NOMO-1 treated with dmso at 0.1 percent for 144 hours (cell line): ENCODE measurements at regions not wholly inside any gene's neighbourhood (a gene's known extent, or its start where the extent isn't known, plus 50 kb on each side); places are given as distances from the start of the nearest gene placed in this dataset.
"Not testable (repeated sequence)": the region's sequence is repeated elsewhere in the genome, so short reads cannot be mapped to it uniquely, and the experiment has no call there.

ENCODE experiments used
- DNase-seq: peaks from one replicate; lab custom pipeline; 2025; ENCODE audit not compliant: unreplicated experiment; lab: John Stamatoyannopoulos, UW

DNA sequence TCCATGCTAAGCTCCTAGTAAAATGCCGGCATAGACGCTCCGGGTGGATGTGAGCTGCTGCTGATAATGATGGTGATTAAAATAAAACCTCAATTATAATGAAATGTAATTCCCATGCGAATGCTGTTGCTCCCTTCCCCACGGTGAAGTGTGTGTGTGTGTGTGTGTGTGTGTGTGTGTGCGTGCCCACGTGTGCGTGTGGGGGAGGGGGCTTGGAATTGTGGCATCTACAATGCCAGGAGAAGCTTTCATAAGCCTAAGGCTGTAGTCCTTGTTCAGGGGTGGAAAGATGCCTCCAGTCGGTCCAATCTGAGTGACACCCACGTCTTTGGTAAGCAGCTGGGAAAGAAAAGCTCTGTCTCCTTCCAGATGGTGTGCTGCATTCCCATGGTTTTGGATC lies 137.9 kb downstream of the CDH26 start:
- DNase-seq = no peak

DNA sequence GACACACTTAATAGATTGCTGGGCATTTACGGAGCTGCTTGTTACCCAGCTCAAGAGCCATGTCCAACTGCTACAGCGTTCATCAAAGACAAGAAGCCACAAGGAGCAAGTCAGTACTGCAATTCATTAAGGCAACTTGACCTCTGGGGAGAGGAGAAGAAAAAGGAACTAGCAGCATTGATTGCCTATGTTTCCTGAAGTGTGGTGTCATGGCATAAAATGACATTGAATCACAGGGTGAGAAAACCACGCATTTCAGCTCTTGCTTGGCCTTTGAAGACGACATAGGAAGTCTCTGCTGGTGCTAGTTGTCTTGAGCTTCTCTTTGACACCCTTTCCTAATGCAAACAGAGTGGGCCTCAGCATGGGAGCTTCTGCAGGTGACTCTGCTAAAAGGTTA lies 139.1 kb downstream of the CDH26 start:
- peak; percentile 78 for DNase-seq

DNA sequence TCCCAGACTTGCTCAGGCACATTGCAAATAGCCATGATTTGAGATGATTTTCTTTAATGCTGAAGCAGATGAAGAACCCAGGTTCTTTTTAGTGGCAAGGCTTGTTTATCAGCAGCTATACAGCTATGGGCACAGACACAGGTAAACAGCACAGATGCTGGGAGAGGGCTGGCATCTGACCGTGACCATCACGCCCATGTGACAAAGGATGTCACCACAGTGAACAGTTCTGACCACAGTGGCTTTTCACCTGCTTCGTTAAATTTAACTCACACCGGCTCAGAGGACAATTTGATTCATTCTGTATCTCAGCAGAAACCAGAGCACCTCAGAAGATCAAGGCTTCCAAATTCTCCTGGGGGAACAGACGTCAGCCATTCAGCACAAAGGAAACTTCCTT lies 142.6 kb downstream of the CDH26 start:
- DNase-seq = no peak

DNA sequence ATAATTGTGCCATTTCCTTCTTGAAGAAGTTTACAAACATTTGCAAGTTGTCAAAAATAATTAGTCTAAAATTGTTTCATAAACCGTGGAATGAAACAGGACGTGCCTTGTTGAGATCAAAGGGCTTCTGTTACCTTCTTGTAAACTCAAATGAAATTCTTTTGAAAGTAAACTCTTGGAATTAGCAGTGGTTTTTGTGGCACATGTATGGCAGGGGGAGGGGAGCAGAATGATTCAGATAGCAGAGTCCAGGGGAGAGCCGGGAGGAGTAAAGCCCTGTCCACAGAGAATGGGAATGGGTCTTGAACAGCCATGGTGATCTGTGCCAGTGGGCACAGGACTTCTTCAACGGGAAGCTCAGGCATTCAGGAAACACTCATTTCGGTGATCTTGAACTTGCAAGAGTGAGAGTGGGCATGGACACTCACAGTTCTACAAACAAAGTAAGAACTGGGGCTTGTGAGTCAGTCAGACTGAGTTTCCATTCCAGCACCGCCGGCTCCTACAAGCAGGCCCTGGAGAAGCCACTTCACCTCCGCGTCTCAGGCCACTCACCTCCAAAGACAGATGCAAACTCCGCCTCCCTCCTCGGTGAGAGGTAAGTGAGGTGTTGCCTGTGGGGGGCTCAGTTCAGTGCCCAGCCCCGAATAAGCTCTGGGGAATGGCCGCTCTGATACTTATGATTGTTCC lies 143.1 kb downstream of the CDH26 start:
- no peak for DNase-seq

GRCh38 chr20:60101891-60102281 lies 143.7 kb downstream of the CDH26 start:
- no peak for DNase-seq

- no peak for DNase-seq
Observed at GRCh38 chr20:60102665-60103210, 144.5 kb downstream of the CDH26 start.

GRCh38 chr20:60104993-60105803 lies 147.0 kb downstream of the CDH26 start:
- DNase-seq = no peak

GRCh38 chr20:60106186-60106585 lies 148.0 kb downstream of the CDH26 start:
- DNase-seq = not testable (repeated sequence)

DNA sequence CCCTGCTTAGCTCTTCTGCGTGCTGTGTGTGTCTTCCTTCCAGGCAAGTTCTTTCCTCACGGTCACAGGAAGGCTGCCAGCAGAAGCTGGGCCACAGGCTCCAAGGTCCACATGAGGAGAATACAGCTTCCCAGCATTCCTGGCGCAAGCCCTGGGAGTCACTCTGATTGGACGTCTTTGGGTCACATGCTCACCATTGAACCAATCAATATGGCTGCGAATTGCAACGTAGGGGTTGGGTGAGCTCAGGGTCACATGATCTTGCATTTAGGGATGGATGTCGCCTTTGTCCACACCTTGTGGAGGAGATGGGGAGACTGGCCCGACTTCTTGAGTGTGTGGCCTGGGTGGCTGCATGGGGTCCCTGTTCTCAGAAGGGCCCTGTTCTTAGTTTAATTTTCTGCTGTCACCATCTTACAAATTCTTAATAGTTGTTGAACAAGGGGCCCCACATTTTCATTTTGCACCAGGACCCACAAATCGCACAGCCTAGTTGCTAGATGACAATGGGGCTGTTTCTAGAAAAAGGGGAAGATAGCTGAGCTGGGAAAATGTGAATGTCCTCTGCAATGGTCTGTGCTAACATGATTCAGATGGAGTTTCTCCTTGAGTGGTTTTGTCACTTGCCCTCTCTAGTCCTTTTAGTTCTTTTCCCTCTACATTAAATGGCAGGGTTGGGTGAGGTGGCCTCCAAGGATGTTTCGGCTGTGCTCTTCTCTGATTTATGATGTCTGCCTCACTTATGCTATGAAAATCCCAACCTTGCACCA lies 149.6 kb downstream of the CDH26 start:
- DNase-seq = no peak

GRCh38 chr20:60108397-60108796 lies 150.2 kb downstream of the CDH26 start:
- no peak for DNase-seq

DNA sequence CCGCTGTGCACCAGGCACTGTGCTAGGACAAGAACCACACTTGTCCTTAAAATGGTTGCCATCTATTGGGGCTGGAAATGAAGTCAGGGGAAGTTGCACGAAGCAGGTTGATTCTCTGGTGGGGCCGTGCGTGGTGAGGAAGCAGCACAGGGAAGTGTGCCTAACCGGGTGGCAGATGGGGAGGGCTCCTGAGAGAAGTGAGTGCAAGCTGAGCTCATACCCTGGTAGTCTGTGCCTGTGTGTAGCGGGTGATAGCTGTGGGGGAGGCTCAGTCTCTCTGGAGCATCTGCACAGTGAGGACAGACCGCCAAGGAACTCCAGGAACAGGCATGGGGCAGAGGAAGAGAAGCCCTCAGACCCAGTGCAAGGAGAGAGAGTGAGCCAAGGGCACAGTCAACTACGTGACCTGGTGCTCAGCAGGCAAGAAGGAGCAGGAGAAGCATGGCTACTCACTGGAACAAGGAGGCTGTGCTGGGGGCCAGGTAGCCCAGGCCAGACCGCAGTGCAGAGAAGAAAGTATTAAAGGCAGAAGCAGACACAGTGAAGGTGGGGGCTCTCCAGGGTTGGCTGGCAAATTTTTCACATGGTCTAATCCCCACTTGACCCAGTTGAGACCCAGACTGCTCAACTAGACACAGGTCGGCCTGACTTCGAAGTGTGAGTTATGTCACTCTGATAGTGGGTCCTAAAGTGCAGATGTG lies 155.0 kb downstream of the CDH26 start:
- DNase-seq = peak; percentile 44

DNA sequence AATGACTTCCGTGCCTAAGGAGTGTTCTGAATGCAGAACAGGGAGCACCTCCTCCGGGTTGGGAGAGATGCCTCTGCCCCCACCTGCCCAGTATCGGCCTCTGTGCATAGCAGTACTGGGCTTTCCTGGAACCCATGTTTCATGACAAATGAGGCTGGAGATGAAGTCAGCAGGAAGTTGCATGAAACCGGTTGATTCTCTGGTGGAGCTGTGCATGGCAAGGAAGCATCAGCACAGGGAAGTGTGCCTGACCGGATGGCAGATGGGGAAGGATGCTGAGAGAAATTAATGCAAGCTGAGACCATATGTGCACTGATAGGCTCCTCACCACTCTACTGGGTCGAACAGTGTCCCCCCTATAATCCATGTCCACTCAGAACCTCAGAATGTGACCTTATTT lies 155.5 kb downstream of the CDH26 start:
- no peak for DNase-seq

GRCh38 chr20:60115451-60115850 lies 157.2 kb downstream of the CDH26 start:
- no peak for DNase-seq

GRCh38 chr20:60116128-60116909 lies 158.1 kb downstream of the CDH26 start:
- peak; percentile 43 for DNase-seq

- peak; percentile 55 for DNase-seq
Observed at GRCh38 chr20:60117065-60117464, 158.8 kb downstream of the CDH26 start.

GRCh38 chr20:60121903-60122302 lies 163.7 kb downstream of the CDH26 start:
- no peak for DNase-seq

- no peak for DNase-seq
Observed at GRCh38 chr20:60122671-60123070, 164.4 kb downstream of the CDH26 start.

GRCh38 chr20:60123096-60123495 lies 164.9 kb downstream of the CDH26 start:
- no peak for DNase-seq

GRCh38 chr20:60123652-60124051 lies 165.4 kb downstream of the CDH26 start:
- no peak for DNase-seq

- DNase-seq = no peak
Observed at GRCh38 chr20:60124776-60125381, 166.7 kb downstream of the CDH26 start.
